ENCODE measurements at regions not wholly inside any gene's neighbourhood (a gene's known extent, or its start where the extent isn't known, plus 50 kb on each side); places are given as distances from the start of the nearest gene placed in this dataset.

DNA sequence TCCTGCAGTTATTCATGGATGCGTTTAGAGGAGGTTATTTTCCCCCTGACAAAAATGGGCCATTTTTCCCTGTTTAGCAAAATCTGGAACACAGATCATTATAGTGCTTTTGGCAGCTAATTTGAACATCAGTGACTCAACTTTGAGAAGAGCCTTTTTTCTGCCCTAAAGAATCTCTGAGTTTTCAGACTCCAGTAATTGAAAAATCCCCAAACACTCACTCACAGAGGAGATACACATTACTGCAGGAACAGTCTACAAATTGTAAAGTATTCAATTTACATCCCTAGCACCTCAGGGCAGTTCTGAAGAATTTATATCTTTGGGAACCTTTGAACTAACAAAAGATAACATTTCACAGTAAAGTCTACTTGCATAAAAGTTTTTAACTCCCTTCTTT, 966.6 kb upstream of the SLC35B3 start:
- in situ Hi-C loops (cut with HindIII; ENCODE audit: low pct_unique_long_range_greater_than_20kb, low sequenced_read_pairs) (no loop called here), intact Hi-C loops (cut with micrococcal nuclease; ENCODE audit: unreplicated experiment) (no loop called here)
- Histone ChIP-seq H3K36me3 (ENCODE audit: control insufficient read depth, insufficient read depth, low read length) (no peaks in the 10 kb centered on the region), H3K4me1 (ENCODE audit: control insufficient read depth, insufficient read depth, low read length) (peaks cover 33% of the 10 kb centered on the region), H3K9me3 (ENCODE audit: control insufficient read depth, insufficient read depth, low read depth, low read length) (peaks cover 4% of the 10 kb centered on the region; the same call in 1 of the 2 replicates), H3K27me3 (ENCODE audit: control insufficient read depth, insufficient read depth, low read length) (no peaks in the 10 kb centered on the region), H3K27ac (ENCODE audit: low read length) (peak overlapping the region; percentile 67; the same call in 1 of the 2 replicates), H3K4me3 (ENCODE audit: low read depth in 2 of 2, low read length in 2 of 2) (no peak overlapping the region)
- ChIA-PET CTCF (interaction anchor here (0.7 kb wide), 1 partner anchor 155 kb away, joined by 8 read pairs; no protein-coding TSS in a partner anchor), POLR2A (no interaction called here)
- BruUV-seq (replicated peaks): no TSS peak
- TF ChIP-seq, protein P1, sequence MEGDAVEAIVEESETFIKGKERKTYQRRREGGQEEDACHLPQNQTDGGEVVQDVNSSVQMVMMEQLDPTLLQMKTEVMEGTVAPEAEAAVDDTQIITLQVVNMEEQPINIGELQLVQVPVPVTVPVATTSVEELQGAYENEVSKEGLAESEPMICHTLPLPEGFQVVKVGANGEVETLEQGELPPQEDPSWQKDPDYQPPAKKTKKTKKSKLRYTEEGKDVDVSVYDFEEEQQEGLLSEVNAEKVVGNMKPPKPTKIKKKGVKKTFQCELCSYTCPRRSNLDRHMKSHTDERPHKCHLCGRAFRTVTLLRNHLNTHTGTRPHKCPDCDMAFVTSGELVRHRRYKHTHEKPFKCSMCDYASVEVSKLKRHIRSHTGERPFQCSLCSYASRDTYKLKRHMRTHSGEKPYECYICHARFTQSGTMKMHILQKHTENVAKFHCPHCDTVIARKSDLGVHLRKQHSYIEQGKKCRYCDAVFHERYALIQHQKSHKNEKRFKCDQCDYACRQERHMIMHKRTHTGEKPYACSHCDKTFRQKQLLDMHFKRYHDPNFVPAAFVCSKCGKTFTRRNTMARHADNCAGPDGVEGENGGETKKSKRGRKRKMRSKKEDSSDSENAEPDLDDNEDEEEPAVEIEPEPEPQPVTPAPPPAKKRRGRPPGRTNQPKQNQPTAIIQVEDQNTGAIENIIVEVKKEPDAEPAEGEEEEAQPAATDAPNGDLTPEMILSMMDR (IDR thresholded peaks at IDR 0.05): no peak
- TF ChIP-seq TCF7L2 (IDR thresholded peaks at IDR 0.05; ENCODE audit: low read depth, low read length) (no peak), SIN3A (IDR thresholded peaks at IDR 0.05; ENCODE audit: borderline replicate concordance, insufficient read depth, low read depth, low read length) (no peak), POLR2AphosphoS5 (IDR thresholded peaks at IDR 0.05; ENCODE audit: low read depth, low read length) (no peak)
- TF ChIP-seq, protein P2, sequence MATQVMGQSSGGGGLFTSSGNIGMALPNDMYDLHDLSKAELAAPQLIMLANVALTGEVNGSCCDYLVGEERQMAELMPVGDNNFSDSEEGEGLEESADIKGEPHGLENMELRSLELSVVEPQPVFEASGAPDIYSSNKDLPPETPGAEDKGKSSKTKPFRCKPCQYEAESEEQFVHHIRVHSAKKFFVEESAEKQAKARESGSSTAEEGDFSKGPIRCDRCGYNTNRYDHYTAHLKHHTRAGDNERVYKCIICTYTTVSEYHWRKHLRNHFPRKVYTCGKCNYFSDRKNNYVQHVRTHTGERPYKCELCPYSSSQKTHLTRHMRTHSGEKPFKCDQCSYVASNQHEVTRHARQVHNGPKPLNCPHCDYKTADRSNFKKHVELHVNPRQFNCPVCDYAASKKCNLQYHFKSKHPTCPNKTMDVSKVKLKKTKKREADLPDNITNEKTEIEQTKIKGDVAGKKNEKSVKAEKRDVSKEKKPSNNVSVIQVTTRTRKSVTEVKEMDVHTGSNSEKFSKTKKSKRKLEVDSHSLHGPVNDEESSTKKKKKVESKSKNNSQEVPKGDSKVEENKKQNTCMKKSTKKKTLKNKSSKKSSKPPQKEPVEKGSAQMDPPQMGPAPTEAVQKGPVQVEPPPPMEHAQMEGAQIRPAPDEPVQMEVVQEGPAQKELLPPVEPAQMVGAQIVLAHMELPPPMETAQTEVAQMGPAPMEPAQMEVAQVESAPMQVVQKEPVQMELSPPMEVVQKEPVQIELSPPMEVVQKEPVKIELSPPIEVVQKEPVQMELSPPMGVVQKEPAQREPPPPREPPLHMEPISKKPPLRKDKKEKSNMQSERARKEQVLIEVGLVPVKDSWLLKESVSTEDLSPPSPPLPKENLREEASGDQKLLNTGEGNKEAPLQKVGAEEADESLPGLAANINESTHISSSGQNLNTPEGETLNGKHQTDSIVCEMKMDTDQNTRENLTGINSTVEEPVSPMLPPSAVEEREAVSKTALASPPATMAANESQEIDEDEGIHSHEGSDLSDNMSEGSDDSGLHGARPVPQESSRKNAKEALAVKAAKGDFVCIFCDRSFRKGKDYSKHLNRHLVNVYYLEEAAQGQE (IDR thresholded peaks at IDR 0.05; ENCODE audit: insufficient read depth in 1 of 2, low read depth in 2 of 2, low read length in 1 of 2): no peak
- no peak for DNase-seq (ENCODE audit: low read depth, low spot score)
- no peak for ATAC-seq

DNA sequence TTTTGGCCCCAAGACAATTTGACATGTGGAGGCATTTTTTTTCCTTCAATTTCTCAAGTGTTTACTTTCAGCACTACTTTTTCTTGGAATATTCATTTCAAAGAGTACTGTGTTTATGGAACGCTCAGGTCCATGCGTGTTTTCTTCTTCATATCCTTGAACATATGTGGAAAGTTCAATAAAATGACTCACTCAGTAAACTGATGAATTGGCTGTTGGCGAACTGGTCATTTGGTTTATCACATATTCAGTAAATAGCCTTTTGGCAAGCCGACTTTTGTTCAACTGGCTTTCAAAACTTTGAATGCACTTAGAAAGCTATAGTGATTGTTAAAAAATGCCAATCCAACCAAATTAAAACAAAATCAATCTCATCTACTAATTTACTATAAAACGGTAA, 964.6 kb upstream of the SLC35B3 start:
- ATAC-seq (peak; percentile 77), DNase-seq (ENCODE audit: low read depth, low spot score) (peak; percentile 79)
- peaks cover 4% of the 10 kb centered on the region; the same call in 1 of the 2 replicates for H3K9me3 ChIP-seq (ENCODE audit: control insufficient read depth, insufficient read depth, low read depth, low read length)
- H3K4me3 ChIP-seq (ENCODE audit: low read depth in 2 of 2, low read length in 2 of 2): no peak overlapping the region
- H3K27ac ChIP-seq (ENCODE audit: low read length): peak overlapping the region; percentile 67
- H3K27me3 ChIP-seq (ENCODE audit: control insufficient read depth, insufficient read depth, low read length): no peaks in the 10 kb centered on the region
- intact Hi-C loops (cut with micrococcal nuclease; ENCODE audit: unreplicated experiment) (no loop called here), in situ Hi-C loops (cut with HindIII; ENCODE audit: low pct_unique_long_range_greater_than_20kb, low sequenced_read_pairs) (no loop called here)
- TF ChIP-seq TCF7L2 (IDR thresholded peaks at IDR 0.05; ENCODE audit: low read depth, low read length): peak; percentile 85
- peak; percentile 78; the same call in 1 of the 2 replicates for TF ChIP-seq POLR2AphosphoS5 (IDR thresholded peaks at IDR 0.05; ENCODE audit: low read depth, low read length)
- TF ChIP-seq SIN3A (IDR thresholded peaks at IDR 0.05; ENCODE audit: borderline replicate concordance, insufficient read depth, low read depth, low read length): no peak
- TF ChIP-seq, protein P1 (IDR thresholded peaks at IDR 0.05): no peak
- TF ChIP-seq, protein P2 (IDR thresholded peaks at IDR 0.05; ENCODE audit: insufficient read depth in 1 of 2, low read depth in 2 of 2, low read length in 1 of 2): no peak
- ChIA-PET POLR2A (no interaction called here), CTCF (no interaction called here)
- peaks cover 25% of the 10 kb centered on the region for H3K4me1 ChIP-seq (ENCODE audit: control insufficient read depth, insufficient read depth, low read length)
- no TSS peak for BruUV-seq (replicated peaks)
- no peaks in the 10 kb centered on the region for H3K36me3 ChIP-seq (ENCODE audit: control insufficient read depth, insufficient read depth, low read length)

All from Panc1 (cell line).